GM23338 (cell line): ENCODE measurements at regions not wholly inside any gene's neighbourhood (a gene's known extent, or its start where the extent isn't known, plus 50 kb on each side); places are given as distances from the start of the nearest gene placed in this dataset.

Source experiments
- ATAC-seq: fragments of 200-7000 bp; cut with Tn5 transposase; 3 replicates; pipeline ENCODE4 v1.9.1; 2020
- DNase-seq: peaks from one replicate; pipeline ENCODE4 v3.0.0-alpha.2; 2015; ENCODE audit warnings: low spot score
- H2AFZ ChIP-seq: fragments of 200-600 bp; sonication (generic); 2 replicates; pipeline ENCODE4 v1.8.0; 2016; ENCODE audit warnings: antibody characterized with exemption, mild to moderate bottlenecking, moderate library complexity
- H3F3A ChIP-seq: fragments of 200-600 bp; sonication (generic); replicated peaks from 2 replicates; pipeline ENCODE4 v1.8.0; 2017; ENCODE audit warnings: antibody characterized with exemption, mixed run types, low read depth
- H3K27ac ChIP-seq: fragments of 200-600 bp; sonication (generic); 2 replicates; pipeline ENCODE4 v1.6.1; 2016; ENCODE audit warnings: low read depth
- H3K27me3 ChIP-seq: fragments of 200-600 bp; sonication (generic); 2 replicates; pipeline ENCODE4 v1.8.0; 2016; ENCODE audit warnings: mild to moderate bottlenecking, mixed run types, moderate library complexity; ENCODE audit not compliant: insufficient read depth
- H3K36me3 ChIP-seq: fragments of 200-600 bp; sonication (generic); 2 replicates; pipeline ENCODE4 v1.8.0; 2016; ENCODE audit warnings: mild to moderate bottlenecking; ENCODE audit not compliant: insufficient read depth
- H3K4me1 ChIP-seq: fragments of 200-600 bp; sonication (generic); 2 replicates; pipeline ENCODE4 v1.8.0; 2016; ENCODE audit warnings: mild to moderate bottlenecking, moderate library complexity; ENCODE audit not compliant: insufficient read depth
- H3K4me2 ChIP-seq: fragments of 200-600 bp; sonication (generic); 2 replicates; pipeline ENCODE4 v1.7.1; 2017; ENCODE audit warnings: mixed run types
- H3K4me3 ChIP-seq: fragments of 200-600 bp; sonication (generic); 2 replicates; pipeline ENCODE4 v1.6.1; 2016; ENCODE audit warnings: mixed run types
- H3K79me2 ChIP-seq: fragments of 200-600 bp; sonication (generic); replicated peaks from 2 replicates; pipeline ENCODE4 v1.8.0; 2017; ENCODE audit warnings: mild to moderate bottlenecking; ENCODE audit not compliant: insufficient read depth
- H3K9me2 ChIP-seq: fragments of 200-600 bp; sonication (generic); 2 replicates; pipeline ENCODE4 v1.8.0; 2017; ENCODE audit not compliant: insufficient read depth
- H4K20me1 ChIP-seq: fragments of 200-600 bp; sonication (generic); replicated peaks from 2 replicates; pipeline ENCODE4 v1.8.0; 2017; ENCODE audit warnings: mild to moderate bottlenecking; ENCODE audit not compliant: insufficient read depth
- H3K27ac Mint-ChIP-seq: 2 replicates; pipeline ENCODE4 v1.8.0; 2020; ENCODE audit warnings: inconsistent platforms, mild to moderate bottlenecking, moderate library complexity, mixed read lengths
- H3K27me3 Mint-ChIP-seq: 3 replicates; pipeline ENCODE4 v1.8.0; 2022; ENCODE audit warnings: low read depth, mild to moderate bottlenecking, moderate library complexity, mixed read lengths, inconsistent platforms; ENCODE audit not compliant: insufficient read depth, poor library complexity
- H3K36me3 Mint-ChIP-seq: 3 replicates; pipeline ENCODE4 v1.8.0; 2021; ENCODE audit warnings: low read depth, mild to moderate bottlenecking, inconsistent platforms, moderate library complexity, mixed read lengths
- H3K4me1 Mint-ChIP-seq: 3 replicates; pipeline ENCODE4 v1.8.0; 2020; ENCODE audit warnings: mild to moderate bottlenecking, inconsistent platforms, mixed read lengths
- H3K4me3 Mint-ChIP-seq: 3 replicates; pipeline ENCODE4 v1.8.0; 2021; ENCODE audit warnings: moderate library complexity, mild to moderate bottlenecking, inconsistent platforms, mixed read lengths
- H3K9me3 Mint-ChIP-seq: 3 replicates; pipeline ENCODE4 v1.8.0; 2020; ENCODE audit warnings: moderate library complexity, mild to moderate bottlenecking, inconsistent platforms, mixed read lengths
- CREB1 ChIP-seq: fragments of 250-450 bp; sonication (Bioruptor Pico); IDR thresholded peaks from 2 replicates; pipeline ENCODE4 v1.5.0; 2020; ENCODE audit warnings: low read depth, mild to moderate bottlenecking, moderate library complexity
- CTCF ChIP-seq, 2 experiments: fragments of 200-600 bp in 1 of 2; sonication (generic) in 1 of 2; conservative IDR thresholded peaks; 2 replicates each; pipeline versions ENCODE4 v1.5.1 to v1.6.1; 2016 to 2017; ENCODE audit warnings: antibody characterized with exemption in 2 of 2, low read depth in 2 of 2, mild to moderate bottlenecking in 2 of 2, moderate library complexity in 1 of 2
- EZH2 ChIP-seq: fragments of 200-600 bp; sonication (generic); IDR thresholded peaks from one replicate; pipeline ENCODE4 v1.8.0; 2017; ENCODE audit warnings: antibody characterized with exemption, mild to moderate bottlenecking, low read depth; ENCODE audit not compliant: unreplicated experiment
- EZH2phosphoT487 ChIP-seq: fragments of 200-600 bp; sonication (generic); IDR thresholded peaks from one replicate; pipeline ENCODE4 v1.8.1; 2018; ENCODE audit warnings: antibody characterized with exemption; ENCODE audit not compliant: unreplicated experiment
- JUNB ChIP-seq: IDR thresholded peaks from one replicate; pipeline ENCODE4 v1.6.1; 2016; ENCODE audit warnings: antibody characterized with exemption; ENCODE audit not compliant: unreplicated experiment
- NANOG ChIP-seq: IDR thresholded peaks from 2 replicates; pipeline ENCODE4 v1.6.1; 2016; ENCODE audit warnings: antibody characterized with exemption, borderline replicate concordance
- POLR2AphosphoS5 ChIP-seq: IDR thresholded peaks from 2 replicates; pipeline ENCODE4 v1.6.1; 2016; ENCODE audit warnings: antibody characterized with exemption, low read depth
- STAT1 ChIP-seq: IDR thresholded peaks from one replicate; pipeline ENCODE4 v1.6.1; 2016; ENCODE audit warnings: antibody characterized with exemption; ENCODE audit not compliant: unreplicated experiment
- ZNF114 ChIP-seq: fragments of 250-450 bp; sonication (Bioruptor Pico); IDR thresholded peaks from 2 replicates; pipeline ENCODE4 v1.5.0; 2020; ENCODE audit warnings: mild to moderate bottlenecking, moderate library complexity
- ZNF331 ChIP-seq: fragments of 250-450 bp; sonication (Bioruptor Pico); IDR thresholded peaks from 2 replicates; pipeline ENCODE4 v1.5.0; 2020; ENCODE audit warnings: low read depth, mild to moderate bottlenecking, moderate library complexity

GRCh38 chr5:39992617-39993202 lies 567.9 kb upstream of the DAB2 start (continued):
- no peak for TF ChIP-seq CTCF (conservative IDR thresholded peaks at IDR 0.05; ENCODE audit: low read depth in 2 of 2)
- TF ChIP-seq POLR2AphosphoS5, result no peak
- no peak for TF ChIP-seq EZH2
- TF ChIP-seq NANOG, result no peak
- no peak for TF ChIP-seq JUNB
- no peak for TF ChIP-seq CREB1 (CRISPR knock-in tag)
- TF ChIP-seq ZNF114 (CRISPR knock-in tag), result no peak

GRCh38 chr5:39986614-39987013 lies 561.8 kb upstream of the DAB2 start:
- no peaks in the 10 kb centered on the region for H3K27me3 ChIP-seq
- H2AFZ ChIP-seq, result no peak overlapping the region
- no peak for DNase-seq
- H3K27ac Mint-ChIP-seq, result no peak overlapping the region
- no peaks in the 10 kb centered on the region for H3F3A ChIP-seq
- no peaks in the 10 kb centered on the region for H3K9me3 Mint-ChIP-seq
- H3K4me1 Mint-ChIP-seq, result no peaks in the 10 kb centered on the region
- no peaks in the 10 kb centered on the region for H3K4me1 ChIP-seq
- H3K9me2 ChIP-seq, result no peaks in the 10 kb centered on the region
- peaks cover 2% of the 10 kb centered on the region for H3K27me3 Mint-ChIP-seq
- TF ChIP-seq CTCF (conservative IDR thresholded peaks at IDR 0.05; ENCODE audit: low read depth in 2 of 2) (peak in 1 of 2 experiments; percentile 24; a peak in 3 of 4 replicates), NANOG (no peak)
- no peak overlapping the region for H3K27ac ChIP-seq
- H3K4me3 ChIP-seq, result no peak overlapping the region
- H3K36me3 ChIP-seq, result no peaks in the 10 kb centered on the region
- H3K79me2 ChIP-seq, result no peaks in the 10 kb centered on the region
- no peaks in the 10 kb centered on the region for H3K36me3 Mint-ChIP-seq
- no peak overlapping the region for H3K4me2 ChIP-seq
- H3K4me3 Mint-ChIP-seq, result no peak overlapping the region
- no peak for ATAC-seq
- no peaks in the 10 kb centered on the region for H4K20me1 ChIP-seq

GRCh38 chr5:39980056-39980455 lies 555.3 kb upstream of the DAB2 start:
- Mint-ChIP-seq H3K36me3 (no peaks in the 10 kb centered on the region), H3K4me3 (no peak overlapping the region), H3K9me3 (no peaks in the 10 kb centered on the region), H3K27ac (no peak overlapping the region), H3K27me3 (peaks cover 5% of the 10 kb centered on the region), H3K4me1 (no peaks in the 10 kb centered on the region)
- no peaks in the 10 kb centered on the region for H3K4me1 ChIP-seq
- H3K27ac ChIP-seq, result no peak overlapping the region
- no peak overlapping the region for H3K4me2 ChIP-seq
- ATAC-seq (no peak), DNase-seq (no peak)
- H3K9me2 ChIP-seq, result peaks cover 5% of the 10 kb centered on the region; the same call in 1 of the 2 replicates
- H2AFZ ChIP-seq, result no peak overlapping the region
- H3F3A ChIP-seq, result no peaks in the 10 kb centered on the region
- no peaks in the 10 kb centered on the region for H3K36me3 ChIP-seq
- no peaks in the 10 kb centered on the region for H4K20me1 ChIP-seq
- H3K4me3 ChIP-seq, result no peak overlapping the region
- H3K27me3 ChIP-seq, result no peaks in the 10 kb centered on the region
- no peaks in the 10 kb centered on the region for H3K79me2 ChIP-seq
- TF ChIP-seq EZH2 (no peak), JUNB (no peak), EZH2phosphoT487 (no peak), POLR2AphosphoS5 (no peak), ZNF114 (CRISPR knock-in tag) (no peak), STAT1 (no peak), CTCF (conservative IDR thresholded peaks at IDR 0.05; ENCODE audit: low read depth in 2 of 2) (no peak), ZNF331 (CRISPR knock-in tag) (no peak), NANOG (no peak)
